Stimulated activated CD8-positive, alpha-beta memory T cell treated with anti-CD3 and anti-CD28 coated beads, Interleukin-7, amount 100 ng/mL, for 48 hours (primary cell): ENCODE measurements at regions not wholly inside any gene's neighbourhood (a gene's known extent, or its start where the extent isn't known, plus 50 kb on each side); places are given as distances from the start of the nearest gene placed in this dataset.

Experiments used
- DNase-seq, 2 donors: peaks; one replicate each; pipeline ENCODE4 v3.0.0-alpha.2; 2020; ENCODE audit warnings: low read depth in 1 of 2; ENCODE audit errors: extremely low read depth in 1 of 2

DNA sequence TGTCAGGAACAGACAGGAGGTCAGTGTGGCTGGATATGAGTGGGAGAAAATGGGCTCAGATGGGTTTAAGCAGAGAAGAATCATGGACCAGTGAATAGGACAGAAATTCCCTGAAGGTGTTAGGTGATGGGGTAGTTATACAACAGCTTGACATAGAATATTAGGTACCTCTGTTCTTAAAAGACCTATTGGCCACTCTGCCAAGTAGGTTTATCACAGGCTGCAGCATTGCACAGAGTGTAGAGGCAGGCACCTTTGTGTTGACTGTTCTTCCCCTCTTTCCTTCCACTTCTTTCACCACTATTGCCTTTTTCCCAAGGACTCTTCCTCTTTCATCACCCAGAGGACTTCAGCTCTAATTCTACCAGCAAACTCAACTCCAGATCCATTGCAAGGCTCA is 274.4 kb downstream of the CDCA7 start:
- DNase-seq = no peak

DNA sequence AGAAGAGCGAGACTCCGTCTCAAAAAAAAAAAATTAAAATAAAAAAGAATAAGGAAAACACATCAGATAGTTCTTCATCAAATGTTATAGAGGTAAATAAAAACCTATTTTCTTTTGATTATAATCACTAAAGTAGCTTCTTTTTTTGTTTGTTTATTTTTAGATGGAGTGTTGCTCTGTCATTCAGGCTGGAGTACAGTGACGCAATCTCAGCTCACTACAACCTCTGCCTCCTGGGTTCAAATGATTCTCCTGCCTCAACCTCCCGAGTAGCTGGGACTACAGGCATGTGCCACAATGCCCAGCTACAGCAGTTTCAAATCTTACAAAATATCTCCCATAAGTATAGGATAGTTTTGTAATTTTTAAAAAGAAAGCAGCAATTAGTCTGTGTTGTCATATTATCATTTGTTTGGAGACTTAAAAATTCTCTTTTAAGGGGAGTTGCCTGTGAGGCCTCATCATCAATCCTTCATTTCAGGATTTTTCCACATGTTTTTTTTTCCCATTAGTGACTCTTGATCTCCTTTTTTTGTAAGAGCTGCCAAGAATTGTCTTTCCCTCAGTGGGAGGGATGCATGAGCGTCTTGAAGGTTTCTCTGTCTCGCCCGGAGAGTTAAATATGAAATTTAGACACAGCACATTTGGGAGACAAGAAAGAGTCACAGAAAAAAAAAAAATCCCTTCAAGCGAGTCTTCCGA is 275.9 kb downstream of the CDCA7 start:
- DNase-seq = no peak

DNA sequence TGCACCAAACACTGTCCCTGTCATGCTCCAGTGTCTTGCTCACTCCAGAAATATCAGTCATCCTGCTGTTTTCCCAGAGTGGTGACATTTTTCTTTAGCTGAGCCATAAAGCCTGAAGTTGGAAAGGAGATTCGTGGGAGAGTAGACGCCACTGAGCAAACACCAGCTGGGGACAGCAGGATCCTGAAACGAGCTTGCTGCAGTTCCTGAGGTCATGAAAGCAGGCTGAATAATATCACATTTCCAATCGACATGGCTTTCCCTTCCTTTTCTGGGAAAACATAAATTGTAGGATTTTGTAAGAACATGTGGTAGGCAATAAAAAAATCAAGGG is 276.4 kb downstream of the CDCA7 start:
- DNase-seq = no peak

DNA sequence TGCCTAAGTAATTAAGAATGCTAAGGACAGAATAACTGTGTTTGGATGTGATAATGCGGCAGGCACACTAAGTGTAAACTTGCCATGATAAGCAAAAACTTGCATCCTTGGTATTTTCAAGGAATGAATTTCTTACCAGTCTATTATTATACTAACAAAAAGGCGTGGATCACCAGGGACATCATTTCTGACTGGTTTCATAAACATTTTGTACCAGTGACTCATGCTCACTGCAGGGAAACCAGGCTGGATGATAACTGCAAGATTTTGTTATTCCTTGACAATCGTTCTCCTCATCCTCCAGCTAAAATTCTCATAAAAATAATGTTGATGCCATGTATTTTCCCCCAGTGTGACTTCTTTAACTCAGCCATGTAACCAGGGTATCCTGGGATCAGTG is 289.5 kb downstream of the CDCA7 start:
- DNase-seq = no peak

DNA sequence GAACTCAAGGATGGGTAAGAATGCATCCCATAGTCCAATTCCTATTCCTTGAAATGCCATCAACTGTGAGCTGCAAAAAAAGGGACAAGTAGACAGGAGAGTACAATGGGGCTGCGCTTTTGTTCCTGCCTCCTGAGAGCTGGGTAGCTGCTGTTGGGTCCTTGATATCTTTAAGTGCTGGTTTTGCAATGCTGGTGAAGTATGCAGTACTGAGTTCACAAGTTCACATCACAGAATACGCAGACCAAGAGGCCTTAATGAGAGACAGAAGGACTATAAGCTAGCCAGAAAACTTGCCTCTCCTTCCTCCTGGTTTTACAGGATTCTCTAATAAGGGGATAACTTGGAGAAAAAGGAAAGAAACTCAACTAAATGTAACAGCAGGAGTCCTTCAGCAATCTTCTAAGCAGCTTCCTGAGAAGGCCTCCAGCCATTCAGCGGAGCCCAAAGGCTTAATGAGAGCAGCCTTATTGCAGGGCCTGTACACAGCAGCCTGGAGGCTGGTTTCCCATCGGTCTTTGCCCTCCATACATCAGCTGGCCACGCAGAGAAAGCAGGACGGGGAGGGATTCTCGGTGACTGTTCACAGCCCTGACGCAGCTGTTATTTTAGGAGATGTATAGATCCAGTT is 293.1 kb downstream of the CDCA7 start:
- no peak for DNase-seq

DNA sequence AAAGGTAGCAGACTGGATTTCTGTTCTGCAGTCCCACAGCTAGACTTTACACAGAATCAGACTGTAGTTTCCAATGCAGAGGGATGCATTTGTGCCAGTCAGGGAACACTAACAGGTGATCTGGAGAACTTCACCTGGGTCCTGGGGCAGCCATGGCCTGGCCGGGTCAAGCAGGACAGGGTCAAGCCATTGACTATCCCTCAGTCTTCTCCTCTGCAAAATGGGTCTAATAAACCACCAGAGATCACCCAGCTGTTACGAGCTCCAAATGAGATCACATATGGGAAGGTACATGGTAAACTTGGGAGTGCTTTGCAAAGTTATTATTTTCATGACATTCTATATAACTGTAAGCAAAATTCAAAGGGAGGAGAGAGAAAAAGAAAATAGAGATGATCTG is 294.1 kb downstream of the CDCA7 start:
- DNase-seq = no peak

DNA sequence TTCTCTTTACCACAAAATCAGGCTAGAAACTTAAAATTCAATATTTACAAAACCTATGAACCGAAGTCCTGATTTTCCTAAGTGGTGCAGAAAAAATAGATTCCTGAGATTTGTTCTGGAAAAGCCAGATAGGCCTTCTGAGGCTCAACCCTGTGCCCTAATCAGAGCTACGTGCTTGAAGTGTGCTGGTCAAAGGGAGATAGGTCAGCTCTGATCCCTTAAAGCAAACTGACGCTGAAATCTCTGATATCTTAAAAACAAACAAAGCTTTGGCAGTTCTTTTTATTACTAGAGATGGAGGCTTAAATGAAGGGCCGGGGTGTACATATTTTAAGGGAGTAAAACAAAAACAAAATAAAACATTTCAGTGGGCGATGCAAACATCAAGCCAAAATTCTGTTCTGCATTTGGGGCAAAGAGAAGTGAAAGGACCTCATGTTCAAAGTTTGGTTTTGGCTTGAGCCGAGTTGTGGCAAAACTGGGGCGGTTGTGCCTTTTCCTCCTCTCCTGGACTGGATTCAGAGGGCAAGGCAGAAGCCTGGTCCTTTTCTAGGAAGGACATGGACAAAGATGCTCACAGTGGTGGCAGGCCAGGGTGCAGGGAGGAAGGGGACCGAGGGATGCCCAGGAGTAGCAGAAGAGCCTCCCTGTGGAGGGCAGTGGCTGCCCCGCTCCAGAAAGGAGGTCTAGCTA is 295.0 kb downstream of the CDCA7 start:
- no peak for DNase-seq

DNA sequence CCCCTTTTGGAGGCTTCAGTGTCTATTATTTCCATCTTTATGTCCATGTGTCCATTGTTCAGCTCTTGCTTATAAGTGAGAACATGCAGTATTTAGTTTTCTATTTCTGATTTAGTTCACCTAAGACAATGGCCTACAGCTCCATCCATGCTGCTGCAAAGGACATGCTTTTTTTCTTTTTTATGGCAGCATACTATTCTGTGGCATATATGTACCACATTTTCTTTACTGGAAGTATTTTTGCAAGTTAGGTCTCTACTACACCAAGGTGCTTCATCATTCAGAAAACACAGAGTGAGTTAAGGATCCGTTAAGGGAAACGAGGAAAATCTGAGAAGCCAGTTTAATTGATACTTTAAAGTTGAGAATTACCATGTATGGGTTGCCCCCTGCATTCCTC is 297.2 kb downstream of the CDCA7 start:
- no peak for DNase-seq

DNA sequence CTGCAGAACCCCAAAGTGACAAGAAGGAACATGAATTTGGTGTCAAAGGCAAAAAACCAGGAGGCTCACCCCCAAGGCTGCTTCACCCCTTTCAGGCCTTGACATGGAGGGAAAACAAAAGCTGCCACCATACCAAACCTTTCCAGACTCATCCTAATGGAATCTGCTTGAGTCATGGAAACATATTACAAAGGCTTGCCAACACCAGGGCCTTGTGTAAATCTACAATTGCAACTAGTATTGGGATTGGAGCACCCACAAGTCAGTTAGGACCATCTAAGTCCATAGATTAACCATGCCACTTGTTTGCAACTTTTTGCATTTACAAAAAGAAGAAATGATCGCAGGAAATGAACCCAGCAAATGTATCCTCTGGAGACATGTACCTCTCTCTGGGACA is 297.6 kb downstream of the CDCA7 start:
- DNase-seq = no peak

DNA sequence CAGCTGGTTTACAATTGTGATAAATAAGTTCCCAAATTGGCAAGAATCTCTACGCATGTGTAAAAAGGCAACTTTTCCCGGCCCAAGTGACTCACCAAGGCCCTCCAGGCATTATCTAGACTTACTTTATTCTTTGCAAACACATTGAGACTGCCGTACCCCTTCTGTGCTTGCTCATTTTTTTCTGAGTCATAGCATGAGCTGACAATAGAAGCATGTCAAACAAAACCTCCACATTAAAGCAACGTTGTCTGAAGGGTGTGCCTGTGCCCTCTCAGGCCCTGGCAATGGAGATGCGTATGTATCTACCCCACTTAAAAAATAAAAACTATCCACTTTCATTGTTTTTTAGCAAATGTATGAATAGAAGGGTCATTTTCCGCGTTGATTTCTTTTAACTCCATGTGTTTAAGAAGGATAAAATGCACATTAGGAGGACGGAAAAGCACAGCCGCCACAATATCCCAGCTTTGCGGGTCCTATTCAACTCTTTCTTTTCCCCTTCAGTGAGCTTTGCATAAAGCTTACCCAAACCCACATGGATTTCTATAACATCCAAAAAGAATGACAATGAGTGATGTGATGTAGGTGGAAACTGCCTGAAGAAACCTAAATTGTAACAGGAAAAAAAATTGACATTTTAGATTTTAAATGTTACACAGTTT is 298.2 kb downstream of the CDCA7 start:
- DNase-seq = no peak

DNA sequence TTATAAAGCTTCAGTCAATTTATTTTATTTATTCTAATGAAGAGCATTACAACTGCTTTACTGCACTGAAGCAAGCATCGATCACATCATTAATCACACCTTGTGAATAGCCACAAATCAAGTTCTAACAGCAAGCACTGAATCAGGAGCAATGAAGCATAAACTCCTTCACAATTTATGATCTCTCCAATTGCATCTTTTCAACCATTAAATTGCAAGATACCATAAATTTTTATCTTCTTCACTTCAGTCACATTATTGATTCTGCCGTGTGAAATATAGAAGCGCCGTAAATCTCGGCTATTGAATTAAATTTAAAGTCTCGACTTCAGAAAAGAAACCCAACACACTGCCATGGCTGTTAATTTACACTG is 298.7 kb downstream of the CDCA7 start:
- no peak for DNase-seq

DNA sequence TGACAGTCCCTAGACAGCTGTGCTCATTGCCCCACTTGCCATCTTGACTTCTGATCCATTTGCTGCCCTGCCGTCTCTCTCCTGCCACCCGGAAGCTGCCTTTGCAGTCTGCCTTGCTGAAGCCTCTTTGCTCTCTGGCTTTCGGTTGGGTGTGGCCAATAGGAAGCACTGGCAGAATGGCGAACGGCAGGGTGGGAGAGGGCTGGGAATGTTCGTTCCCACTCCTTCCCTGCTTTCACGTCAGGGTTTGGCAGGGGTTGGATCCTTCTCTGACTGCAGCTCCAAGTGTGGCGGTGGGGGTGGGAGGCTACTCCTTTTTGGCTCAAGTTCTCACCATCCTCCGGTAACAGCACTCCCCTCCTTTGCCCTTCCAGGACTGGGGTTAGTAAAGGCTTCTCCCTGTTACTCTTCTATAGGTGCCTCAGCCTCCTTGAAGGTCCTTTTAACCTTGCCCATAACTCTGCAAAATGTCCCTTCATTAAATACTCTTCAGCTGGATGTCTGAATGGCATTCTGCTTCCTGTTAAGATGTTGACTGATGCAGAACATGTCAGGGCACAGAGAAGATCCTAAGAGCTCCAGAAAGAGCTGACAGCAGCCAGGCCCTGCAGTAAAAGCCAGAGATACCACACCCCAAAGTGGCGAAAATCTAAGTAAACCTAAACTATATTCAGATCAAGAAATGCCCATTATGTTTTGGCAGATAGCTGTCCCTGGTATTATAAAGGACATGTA is 299.7 kb downstream of the CDCA7 start:
- DNase-seq = no peak

DNA sequence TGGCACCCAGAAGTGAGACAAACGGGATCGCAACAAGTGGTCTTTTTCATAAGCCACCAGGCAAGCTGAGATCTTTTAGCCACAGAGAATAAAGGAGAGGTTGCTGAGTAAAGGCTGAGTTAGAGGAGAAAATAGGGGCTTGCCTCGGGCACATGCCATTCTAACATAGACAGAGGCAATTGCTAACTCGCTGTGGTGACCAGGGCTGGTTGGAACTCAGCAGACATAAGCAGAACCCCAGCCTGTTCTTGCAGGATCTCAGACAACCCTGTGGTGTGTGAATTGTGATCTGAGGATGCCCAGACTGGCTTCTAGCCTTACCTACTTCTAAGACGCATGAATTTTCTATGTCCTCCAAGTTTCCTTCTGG is 300.2 kb downstream of the CDCA7 start:
- DNase-seq = no peak

DNA sequence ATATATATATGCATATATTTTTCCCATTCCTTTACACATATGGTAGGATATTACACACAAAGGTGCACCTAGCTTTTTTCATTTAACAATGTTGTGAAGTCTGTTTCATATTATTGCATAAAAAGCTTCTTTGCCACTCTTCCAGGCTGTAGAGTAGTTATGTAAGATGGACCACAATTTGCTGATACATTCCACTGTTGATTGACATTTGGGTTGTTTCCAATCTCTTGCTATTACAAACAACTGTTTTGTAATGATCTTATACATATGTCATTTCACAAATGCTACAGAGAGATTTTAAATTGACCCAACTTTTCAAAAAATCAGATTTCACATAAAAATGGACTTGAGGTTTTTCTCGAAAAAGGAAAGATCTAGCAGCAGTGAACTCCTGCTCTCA is 301.4 kb downstream of the CDCA7 start:
- no peak for DNase-seq

DNA sequence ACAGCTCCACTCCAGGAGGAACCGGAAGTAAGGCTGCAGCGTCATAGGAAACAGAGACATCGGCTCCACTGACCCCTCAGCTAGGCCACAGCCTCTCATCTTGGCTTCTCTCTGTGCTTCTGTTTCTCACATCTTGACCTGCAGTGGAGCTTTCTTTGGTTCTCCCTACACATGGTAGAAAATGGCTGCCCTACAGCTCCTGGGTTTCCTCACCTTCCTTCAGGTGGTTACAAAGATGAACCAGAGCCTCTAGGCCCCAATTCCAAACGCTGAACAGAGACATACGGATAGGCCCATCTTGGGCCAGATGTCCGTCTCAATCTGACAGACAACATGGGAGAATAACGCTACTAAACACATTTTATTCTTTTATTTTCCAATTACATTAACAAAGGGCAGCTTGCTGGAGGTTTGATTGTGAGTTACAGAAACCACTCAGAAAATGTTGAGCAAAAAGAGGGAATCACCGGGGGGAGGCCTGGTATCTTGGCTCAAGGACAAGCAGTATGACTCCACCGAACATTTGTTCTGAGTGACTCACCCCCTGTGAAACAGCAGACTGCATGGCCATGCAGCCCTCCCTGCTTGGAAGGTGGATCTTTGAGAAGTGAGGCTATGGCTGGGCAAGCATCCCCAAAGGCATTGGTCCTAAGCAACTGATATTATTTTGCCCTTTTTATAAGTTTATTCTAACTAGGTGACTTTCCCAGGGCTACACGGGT is 303.5 kb downstream of the CDCA7 start:
- no peak for DNase-seq

DNA sequence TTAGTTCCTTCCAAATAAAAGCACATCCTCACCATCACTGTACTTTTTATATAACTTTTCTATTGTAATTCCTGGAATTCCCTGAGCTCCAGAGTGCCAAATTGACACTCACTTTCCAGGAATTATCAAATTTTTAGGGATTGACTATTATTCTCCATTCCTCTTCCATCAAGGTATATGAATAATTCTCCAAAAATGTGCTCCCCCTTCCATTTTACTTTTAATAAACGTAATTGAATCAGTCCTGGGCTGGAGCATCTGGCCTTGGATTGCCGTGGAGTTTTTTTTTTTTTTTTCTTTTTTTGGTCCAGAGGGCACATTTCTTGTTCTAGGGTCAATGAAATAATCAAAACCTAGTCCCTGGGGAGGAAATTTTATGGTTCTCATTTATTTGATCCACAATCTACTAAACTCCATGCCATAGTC is 304.3 kb downstream of the CDCA7 start:
- DNase-seq = no peak

DNA sequence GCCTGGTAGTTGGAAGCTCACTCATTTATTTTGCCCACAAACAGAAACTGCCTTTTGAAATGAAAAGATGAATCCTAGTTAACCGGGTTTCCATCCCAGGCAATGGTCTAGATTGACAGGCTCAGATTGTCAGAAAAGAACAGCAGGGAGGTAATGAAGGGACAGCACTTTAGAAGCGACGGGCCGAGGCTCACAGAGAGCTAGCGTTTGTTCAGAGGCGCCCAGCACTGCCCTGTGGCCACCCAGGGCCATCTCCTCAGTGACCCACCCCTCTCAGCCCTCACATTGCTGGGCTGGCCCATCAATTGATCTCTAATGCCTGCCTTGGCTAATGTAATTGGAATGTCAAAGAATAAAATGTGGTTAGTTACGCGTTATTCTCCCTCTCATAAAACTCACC is 304.8 kb downstream of the CDCA7 start:
- DNase-seq = no peak

DNA sequence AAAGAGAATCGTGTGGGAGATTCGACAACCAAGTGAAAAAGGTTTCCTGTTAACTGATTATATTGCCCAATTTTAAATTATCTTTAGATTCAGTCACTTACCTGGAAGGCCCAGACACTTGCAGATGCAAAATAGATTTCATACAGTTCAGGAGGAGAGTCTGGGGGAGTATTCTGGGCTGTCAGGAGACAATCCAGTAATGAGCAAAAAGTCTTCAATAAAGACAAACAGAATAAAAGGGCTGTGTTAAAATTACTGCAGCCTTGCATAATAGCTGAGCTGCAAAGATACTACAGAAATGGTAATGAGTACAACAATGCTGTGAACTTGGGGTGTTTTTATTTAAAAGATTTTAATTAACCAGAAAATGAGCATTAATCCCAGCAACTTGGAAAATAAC is 303.6 kb downstream of the SP3 start:
- DNase-seq = no peak

DNA sequence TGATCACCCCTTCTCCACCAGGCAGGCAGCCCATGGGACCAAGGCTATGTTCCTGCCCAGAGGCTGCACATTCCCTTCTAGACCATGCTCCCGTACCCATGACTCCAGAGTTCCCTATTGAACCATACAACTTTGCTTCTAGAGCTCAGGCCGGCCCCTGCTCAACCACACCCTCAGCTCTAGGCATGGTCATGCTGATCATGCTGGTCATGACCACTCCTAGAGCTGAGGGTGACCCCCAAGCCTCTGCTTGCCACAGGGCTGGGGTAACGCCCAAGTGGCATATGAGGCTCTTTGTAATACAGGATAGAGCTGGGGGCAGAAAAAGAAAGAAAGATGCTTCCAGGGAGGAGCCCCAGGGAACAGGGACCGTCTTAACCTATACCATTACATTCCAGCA is 301.8 kb downstream of the SP3 start:
- no peak for DNase-seq

DNA sequence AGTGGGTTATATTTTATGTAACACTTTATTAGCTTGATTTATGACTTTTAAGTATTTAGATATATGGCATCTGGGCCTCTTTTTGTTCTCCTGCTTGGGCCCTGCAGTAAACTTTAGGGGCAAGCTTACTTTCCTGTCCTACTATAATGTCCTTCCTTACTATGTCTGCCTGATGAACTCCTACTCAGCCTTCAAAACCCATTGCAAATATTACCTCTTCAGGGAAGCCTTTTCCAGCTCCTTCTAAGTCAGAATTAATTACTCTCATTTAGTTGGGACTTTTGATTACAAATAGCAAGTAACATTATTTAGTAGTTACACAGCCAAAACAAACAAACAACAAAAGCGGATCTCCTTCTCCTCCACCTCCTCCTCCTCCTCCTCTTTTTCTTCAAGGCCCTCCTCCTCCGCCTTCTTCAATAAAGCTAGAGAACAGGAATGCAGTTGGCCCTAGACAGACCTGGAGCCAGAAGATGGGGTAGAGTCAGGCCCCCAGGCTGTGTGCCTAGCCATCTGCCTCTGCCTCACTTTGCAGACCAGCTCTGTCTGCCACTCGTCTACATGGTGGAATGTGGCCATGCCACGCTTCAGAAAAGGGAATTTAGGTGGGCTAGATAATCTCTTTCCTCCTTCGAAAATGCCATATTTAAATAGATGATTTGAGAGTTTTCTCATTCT is 301.2 kb downstream of the SP3 start:
- DNase-seq = no peak
